Type B pancreatic cell (in vitro differentiated cells): ENCODE measurements at regions not wholly inside any gene's neighbourhood (a gene's known extent, or its start where the extent isn't known, plus 50 kb on each side); places are given as distances from the start of the nearest gene placed in this dataset.
A peak's percentile ranks its signal among the peaks of the same experiment; 100 is the strongest.

Source experiments
- DNase-seq: peaks from one replicate; pipeline ENCODE4 v3.0.0; 2021; ENCODE audit warnings: mixed read lengths; ENCODE audit not compliant: unreplicated experiment; ENCODE audit errors: extremely low spot score
- H3K27ac Mint-ChIP-seq: 2 replicates; pipeline ENCODE4 v1.8.0; 2021; ENCODE audit warnings: mild to moderate bottlenecking, mixed read lengths
- H3K27me3 Mint-ChIP-seq: 2 replicates; pipeline ENCODE4 v1.8.0; 2021; ENCODE audit warnings: mixed read lengths
- H3K36me3 Mint-ChIP-seq: 2 replicates; pipeline ENCODE4 v1.8.0; 2021; ENCODE audit warnings: mixed read lengths
- H3K4me1 Mint-ChIP-seq: one replicate; pipeline ENCODE4 v1.8.0; 2021; ENCODE audit warnings: mixed read lengths; ENCODE audit not compliant: unreplicated experiment
- H3K4me3 Mint-ChIP-seq: 2 replicates; pipeline ENCODE4 v1.8.0; 2021; ENCODE audit warnings: mild to moderate bottlenecking, mixed read lengths
- H3K9me3 Mint-ChIP-seq: 2 replicates; pipeline ENCODE4 v1.8.0; 2021; ENCODE audit warnings: mixed read lengths
- TF ChIP-seq, protein P1 (sequence below): fragments of 200-600 bp; sonication (generic); conservative IDR thresholded peaks from 2 replicates; pipeline ENCODE4 v1.5.0; 2021; ENCODE audit warnings: antibody characterized with exemption, mild to moderate bottlenecking

DNA sequence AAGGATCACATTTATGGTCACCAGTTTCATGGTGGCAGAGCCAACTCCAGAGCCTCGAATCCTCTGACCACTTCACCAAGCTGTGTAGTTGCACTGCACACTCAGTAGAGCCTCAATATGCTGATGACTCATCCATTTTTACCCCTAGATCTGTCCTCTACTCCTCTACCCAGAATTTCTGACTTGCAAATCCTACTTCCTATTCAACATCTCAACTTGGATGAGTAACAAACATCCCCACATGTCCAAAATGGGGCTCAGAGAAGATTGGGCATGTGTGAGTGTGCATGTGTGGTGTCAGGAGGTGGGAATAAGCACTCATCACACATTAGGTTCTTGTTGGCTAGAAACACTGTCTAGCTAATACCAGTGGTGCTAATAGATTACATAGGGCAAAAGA is 57.8 kb upstream of the IGFBP2 start:
- peaks cover 6% of the 10 kb centered on the region for H3K9me3 Mint-ChIP-seq
- H3K4me3 Mint-ChIP-seq: no peak overlapping the region
- no peak for DNase-seq
- H3K27ac Mint-ChIP-seq: no peak overlapping the region
- TF ChIP-seq, protein P1, sequence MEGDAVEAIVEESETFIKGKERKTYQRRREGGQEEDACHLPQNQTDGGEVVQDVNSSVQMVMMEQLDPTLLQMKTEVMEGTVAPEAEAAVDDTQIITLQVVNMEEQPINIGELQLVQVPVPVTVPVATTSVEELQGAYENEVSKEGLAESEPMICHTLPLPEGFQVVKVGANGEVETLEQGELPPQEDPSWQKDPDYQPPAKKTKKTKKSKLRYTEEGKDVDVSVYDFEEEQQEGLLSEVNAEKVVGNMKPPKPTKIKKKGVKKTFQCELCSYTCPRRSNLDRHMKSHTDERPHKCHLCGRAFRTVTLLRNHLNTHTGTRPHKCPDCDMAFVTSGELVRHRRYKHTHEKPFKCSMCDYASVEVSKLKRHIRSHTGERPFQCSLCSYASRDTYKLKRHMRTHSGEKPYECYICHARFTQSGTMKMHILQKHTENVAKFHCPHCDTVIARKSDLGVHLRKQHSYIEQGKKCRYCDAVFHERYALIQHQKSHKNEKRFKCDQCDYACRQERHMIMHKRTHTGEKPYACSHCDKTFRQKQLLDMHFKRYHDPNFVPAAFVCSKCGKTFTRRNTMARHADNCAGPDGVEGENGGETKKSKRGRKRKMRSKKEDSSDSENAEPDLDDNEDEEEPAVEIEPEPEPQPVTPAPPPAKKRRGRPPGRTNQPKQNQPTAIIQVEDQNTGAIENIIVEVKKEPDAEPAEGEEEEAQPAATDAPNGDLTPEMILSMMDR: no peak
- H3K27me3 Mint-ChIP-seq: no peaks in the 10 kb centered on the region
- H3K36me3 Mint-ChIP-seq: no peaks in the 10 kb centered on the region
- no peaks in the 10 kb centered on the region for H3K4me1 Mint-ChIP-seq

DNA sequence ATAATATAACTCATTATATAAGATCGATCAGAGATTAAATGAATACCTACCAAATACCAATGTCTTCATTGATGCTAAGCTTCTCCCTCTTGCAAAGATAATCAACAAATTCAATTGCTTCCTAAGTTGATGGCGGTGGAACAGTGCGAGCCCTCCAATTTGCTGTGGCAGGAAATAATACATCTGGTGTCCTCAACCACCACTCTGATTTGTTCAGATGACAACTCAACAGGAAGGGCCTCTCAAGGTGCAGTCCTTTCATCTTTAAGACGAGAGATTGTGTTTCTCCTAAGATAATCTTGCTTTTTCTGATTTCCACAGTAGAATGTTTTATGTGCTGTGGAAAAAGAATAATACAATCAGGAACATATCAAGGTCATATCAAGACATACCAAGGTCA is 56.6 kb upstream of the IGFBP2 start:
- Mint-ChIP-seq H3K27ac (no peak overlapping the region), H3K9me3 (peaks cover under 1% of the 10 kb centered on the region), H3K27me3 (peaks cover 3% of the 10 kb centered on the region), H3K36me3 (no peaks in the 10 kb centered on the region), H3K4me1 (no peaks in the 10 kb centered on the region), H3K4me3 (no peak overlapping the region)
- no peak for DNase-seq
- TF ChIP-seq, protein P1: no peak

DNA sequence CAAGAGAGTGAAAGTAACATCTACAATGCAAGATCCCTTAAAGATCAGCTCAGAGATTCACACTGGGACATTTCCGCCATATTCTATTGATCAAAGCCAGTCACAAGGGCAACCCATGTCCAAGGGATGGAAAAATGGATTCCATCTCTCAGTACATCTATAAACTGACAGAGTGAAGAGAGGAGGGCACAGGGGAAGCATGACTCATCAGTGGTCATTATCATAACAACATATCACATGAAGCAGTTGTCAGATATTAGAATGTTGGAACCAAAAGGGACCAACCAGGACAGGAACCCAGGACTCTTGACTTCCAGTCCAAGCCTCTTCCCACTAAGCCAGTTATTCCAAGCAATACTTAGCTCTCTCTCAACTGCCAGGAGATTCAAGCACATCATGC is 54.9 kb upstream of the IGFBP2 start:
- H3K4me3 Mint-ChIP-seq: no peak overlapping the region
- TF ChIP-seq, protein P1: no peak
- H3K4me1 Mint-ChIP-seq: peaks cover 6% of the 10 kb centered on the region
- DNase-seq: no peak
- H3K27ac Mint-ChIP-seq: no peak overlapping the region
- H3K9me3 Mint-ChIP-seq: no peaks in the 10 kb centered on the region
- H3K36me3 Mint-ChIP-seq: no peaks in the 10 kb centered on the region
- peaks cover 14% of the 10 kb centered on the region for H3K27me3 Mint-ChIP-seq

DNA sequence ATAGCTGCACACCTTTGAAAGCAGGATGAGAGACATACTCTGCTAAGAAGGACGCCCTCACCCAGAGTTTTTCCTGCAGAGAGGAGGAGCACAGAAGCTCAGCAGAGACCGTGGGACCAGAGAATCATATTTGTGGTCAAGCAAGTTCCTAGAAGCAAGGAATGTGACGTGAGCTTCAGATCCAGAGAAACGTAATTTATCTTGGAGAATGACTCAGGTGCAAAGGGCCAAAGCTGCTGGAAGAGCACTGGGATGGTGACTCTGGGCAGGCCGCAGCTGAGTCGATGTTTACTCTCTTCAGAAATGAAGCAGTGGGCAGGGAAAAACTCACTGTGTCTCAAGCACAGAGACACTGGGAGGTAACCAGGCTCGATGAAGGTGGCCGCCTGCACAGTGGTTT is 50.1 kb upstream of the IGFBP2 start:
- Mint-ChIP-seq H3K9me3 (peaks cover 6% of the 10 kb centered on the region), H3K4me3 (no peak overlapping the region), H3K27me3 (peaks cover 14% of the 10 kb centered on the region), H3K36me3 (no peaks in the 10 kb centered on the region), H3K4me1 (peaks cover 7% of the 10 kb centered on the region), H3K27ac (peak overlapping the region; percentile 66)
- DNase-seq: no peak
- TF ChIP-seq, protein P1: no peak
